Panc1 (cell line): ENCODE measurements at regions not wholly inside any gene's neighbourhood (a gene's known extent, or its start where the extent isn't known, plus 50 kb on each side); places are given as distances from the start of the nearest gene placed in this dataset.

Experiments
- ATAC-seq: fragments of 200-7000 bp; cut with Tn5 transposase; 2 replicates; pipeline ENCODE4 v1.9.1; 2020; ENCODE audit warnings: mild to moderate bottlenecking, moderate library complexity
- BruUV-seq: library from RNA; stranded (reverse); fragments of 400-500 nt; replicated peaks from 2 replicates; lab custom pipeline; 2021; lab: Mats Ljungman, UMichigan
- CTCF ChIA-PET: fragments of 300-600 bp; sonication (Branson Sonifier 250); formaldehyde crosslinking; loops from one replicate; lab custom pipeline; 2022; ENCODE audit warnings: antibody characterized with exemption; lab: Charles Lee
- POLR2A ChIA-PET: fragments of 300-600 bp; sonication (Branson Sonifier 250); formaldehyde crosslinking; loops from one replicate; lab custom pipeline; 2022; ENCODE audit warnings: antibody characterized with exemption; lab: Charles Lee
- DNase-seq: peaks from one replicate; pipeline ENCODE4 v3.0.0-alpha.2; 2010; ENCODE audit warnings: low read depth, low spot score
- H3K27ac ChIP-seq: 2 replicates; pipeline ENCODE4 v1.5.1; 2011; ENCODE audit warnings: mild to moderate bottlenecking, low read length, inconsistent platforms
- H3K27me3 ChIP-seq: fragments of 200-500 bp; sonication (Bioruptor generic); 2 replicates; pipeline ENCODE4 v1.6.0; 2014; ENCODE audit warnings: low read length, inconsistent platforms; ENCODE audit not compliant: control insufficient read depth, insufficient read depth
- H3K36me3 ChIP-seq: fragments of 200-500 bp; sonication (Bioruptor generic); 2 replicates; pipeline ENCODE4 v1.5.1; 2014; ENCODE audit warnings: inconsistent platforms, mild to moderate bottlenecking, low read length, moderate library complexity; ENCODE audit not compliant: control insufficient read depth, insufficient read depth
- H3K4me1 ChIP-seq: 2 replicates; pipeline ENCODE4 v1.5.1; 2011; ENCODE audit warnings: inconsistent platforms, mild to moderate bottlenecking, low read length, moderate library complexity; ENCODE audit not compliant: control insufficient read depth, insufficient read depth
- H3K4me3 ChIP-seq, 2 experiments: 2 replicates each; pipeline ENCODE4 v1.5.1; 2011 to 2012; ENCODE audit warnings: low read depth in 2 of 2, low read length in 2 of 2, mild to moderate bottlenecking in 2 of 2, inconsistent platforms in 1 of 2, moderate library complexity in 1 of 2
- H3K9me3 ChIP-seq: fragments of 200-500 bp; sonication (Bioruptor generic); 2 replicates; pipeline ENCODE4 v1.5.1; 2014; ENCODE audit warnings: low read depth, mild to moderate bottlenecking, inconsistent platforms, low read length, moderate library complexity; ENCODE audit not compliant: control insufficient read depth, insufficient read depth
- POLR2AphosphoS5 ChIP-seq: IDR thresholded peaks from 2 replicates; pipeline ENCODE4 v1.6.1; 2012; ENCODE audit warnings: mild to moderate bottlenecking, low read depth, low read length, moderate library complexity
- REST ChIP-seq, 2 experiments: IDR thresholded peaks; 2 replicates each; pipeline ENCODE4 v1.6.1; 2011 to 2012; ENCODE audit warnings: low read depth in 2 of 2, control low read depth in 1 of 2, low read length in 1 of 2, mild to moderate bottlenecking in 1 of 2, moderate library complexity in 1 of 2; ENCODE audit not compliant: insufficient read depth in 1 of 2
- SIN3A ChIP-seq: IDR thresholded peaks from 2 replicates; pipeline ENCODE4 v1.6.1; 2012; ENCODE audit warnings: low read depth, mild to moderate bottlenecking, low read length, moderate library complexity, borderline replicate concordance; ENCODE audit not compliant: insufficient read depth
- TCF7L2 ChIP-seq: IDR thresholded peaks from 2 replicates; pipeline ENCODE4 v1.6.1; 2011; ENCODE audit warnings: mild to moderate bottlenecking, low read depth, low read length, inconsistent platforms
- in situ Hi-C: cut with HindIII; loops from 2 replicates; pipeline ENCODE4 v1.10.0; 2016; ENCODE audit warnings: low sequenced_read_pairs, low pct_unique_long_range_greater_than_20kb
- intact Hi-C: fragments of 100-400 bp; cut with micrococcal nuclease; formaldehyde crosslinking; loops from one replicate; pipeline ENCODE4 v1.10.0; 2022; ENCODE audit not compliant: unreplicated experiment
- TF ChIP-seq, protein P1 (sequence below): fragments of 450-650 bp; IDR thresholded peaks from 2 replicates; pipeline ENCODE4 v1.5.1; 2017; ENCODE audit warnings: mild to moderate bottlenecking

DNA sequence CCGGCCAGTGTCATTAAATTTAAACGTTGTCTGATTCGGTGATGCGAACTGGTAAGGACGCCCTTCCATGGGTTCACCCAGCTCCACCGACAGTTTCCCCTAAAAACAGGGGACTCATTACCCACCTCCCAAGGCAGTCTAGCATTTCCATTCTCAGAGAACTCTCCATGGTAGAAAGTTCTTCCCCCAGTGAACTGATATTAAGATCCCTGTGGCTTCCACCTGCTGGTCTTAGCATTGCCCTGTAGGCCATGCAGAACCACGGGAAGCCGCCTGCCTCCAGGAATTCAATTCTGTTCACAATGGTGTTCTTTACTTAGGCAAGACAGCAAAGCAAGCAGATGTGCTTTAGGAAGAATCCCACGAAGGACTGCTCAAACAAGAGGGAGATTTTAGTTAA is 128.9 kb upstream of the NANOS1 start:
- ATAC-seq: no peak
- CTCF ChIA-PET: no interaction called here

GRCh38 chr10:118901380-118901779 is 128.1 kb upstream of the NANOS1 start:
- no peaks in the 10 kb centered on the region for H3K4me1 ChIP-seq
- DNase-seq (no peak), ATAC-seq (no peak)
- POLR2A ChIA-PET: no interaction called here
- intact Hi-C loops: no loop called here
- no TSS peak for BruUV-seq
- no peak overlapping the region for H3K4me3 ChIP-seq
- CTCF ChIA-PET: interaction anchor here (0.6 kb wide), 2 partner anchors 35 to 442 kb away, joined by 5 to 7 read pairs; no protein-coding TSS in a partner anchor
- H3K36me3 ChIP-seq: no peaks in the 10 kb centered on the region
- no peak overlapping the region for H3K27ac ChIP-seq
- 0 out of 2 replicates have a peak, but pooled peaks cover 3% of the 10 kb centered on the region for H3K27me3 ChIP-seq
- no peaks in the 10 kb centered on the region for H3K9me3 ChIP-seq
- in situ Hi-C loops: no loop called here
- TF ChIP-seq POLR2AphosphoS5: no peak
- TF ChIP-seq REST (IDR thresholded peaks at IDR 0.05; ENCODE audit: insufficient read depth in 1 of 2, low read depth in 2 of 2, low read length in 1 of 2): peak in 1 of 2 experiments; percentile 15; a peak in 1 of 4 replicates
- TF ChIP-seq, protein P1, sequence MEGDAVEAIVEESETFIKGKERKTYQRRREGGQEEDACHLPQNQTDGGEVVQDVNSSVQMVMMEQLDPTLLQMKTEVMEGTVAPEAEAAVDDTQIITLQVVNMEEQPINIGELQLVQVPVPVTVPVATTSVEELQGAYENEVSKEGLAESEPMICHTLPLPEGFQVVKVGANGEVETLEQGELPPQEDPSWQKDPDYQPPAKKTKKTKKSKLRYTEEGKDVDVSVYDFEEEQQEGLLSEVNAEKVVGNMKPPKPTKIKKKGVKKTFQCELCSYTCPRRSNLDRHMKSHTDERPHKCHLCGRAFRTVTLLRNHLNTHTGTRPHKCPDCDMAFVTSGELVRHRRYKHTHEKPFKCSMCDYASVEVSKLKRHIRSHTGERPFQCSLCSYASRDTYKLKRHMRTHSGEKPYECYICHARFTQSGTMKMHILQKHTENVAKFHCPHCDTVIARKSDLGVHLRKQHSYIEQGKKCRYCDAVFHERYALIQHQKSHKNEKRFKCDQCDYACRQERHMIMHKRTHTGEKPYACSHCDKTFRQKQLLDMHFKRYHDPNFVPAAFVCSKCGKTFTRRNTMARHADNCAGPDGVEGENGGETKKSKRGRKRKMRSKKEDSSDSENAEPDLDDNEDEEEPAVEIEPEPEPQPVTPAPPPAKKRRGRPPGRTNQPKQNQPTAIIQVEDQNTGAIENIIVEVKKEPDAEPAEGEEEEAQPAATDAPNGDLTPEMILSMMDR: no peak

More for the DNA sequence above, 128.9 kb upstream of the NANOS1 start:
- BruUV-seq: no TSS peak
- Histone ChIP-seq H3K4me3 (no peak overlapping the region), H3K36me3 (no peaks in the 10 kb centered on the region), H3K4me1 (no peaks in the 10 kb centered on the region), H3K9me3 (no peaks in the 10 kb centered on the region), H3K27me3 (0 out of 2 replicates have a peak, but pooled peaks cover 3% of the 10 kb centered on the region), H3K27ac (no peak overlapping the region)
- DNase-seq: no peak
- intact Hi-C loops: no loop called here
- POLR2A ChIA-PET: no interaction called here
- in situ Hi-C loops: no loop called here
- TF ChIP-seq TCF7L2: no peak
- TF ChIP-seq, protein P1: no peak
- TF ChIP-seq REST (IDR thresholded peaks at IDR 0.05; ENCODE audit: insufficient read depth in 1 of 2, low read depth in 2 of 2, low read length in 1 of 2): no peak
- TF ChIP-seq POLR2AphosphoS5: no peak
- TF ChIP-seq SIN3A: no peak
